OCI-LY3 (cell line): ENCODE measurements at regions not wholly inside any gene's neighbourhood (a gene's known extent, or its start where the extent isn't known, plus 50 kb on each side); places are given as distances from the start of the nearest gene placed in this dataset.

ENCODE experiments used
- H2AFZ ChIP-seq: fragments of 200-600, 300-600 bp; shearing (Covaris generic); 2 replicates; pipeline ENCODE4 v1.6.0; 2014; ENCODE audit warnings: antibody characterized with exemption, low read depth, low read length
- H3K27ac ChIP-seq: fragments of 200-600, 300-600 bp; sonication (generic); 2 replicates; pipeline ENCODE4 v1.5.1; 2014; ENCODE audit warnings: mild to moderate bottlenecking, low read length, moderate library complexity, mixed read lengths
- H3K27me3 ChIP-seq: fragments of 200-600, 300-600 bp; sonication (generic); 2 replicates; pipeline ENCODE4 v1.6.1; 2014; ENCODE audit warnings: low read depth, low read length, mixed read lengths
- H3K36me3 ChIP-seq: fragments of 200-600, 300-600 bp; sonication (generic); replicated peaks from 2 replicates; pipeline ENCODE3; 2014; ENCODE audit warnings: low read depth, low read length, mixed read lengths
- H3K4me1 ChIP-seq: fragments of 300-600, 200-600 bp; sonication (generic); 2 replicates; pipeline ENCODE4 v1.6.1; 2014; ENCODE audit warnings: low read length, mixed read lengths
- H3K4me2 ChIP-seq: fragments of 200-600, 300-600 bp; sonication (generic); 2 replicates; pipeline ENCODE4 v1.6.1; 2014; ENCODE audit warnings: low read length, mixed read lengths
- H3K4me3 ChIP-seq: fragments of 300-600, 200-600 bp; sonication (generic); 2 replicates; pipeline ENCODE4 v1.5.1; 2014; ENCODE audit warnings: antibody characterized with exemption, mild to moderate bottlenecking, low read length, moderate library complexity
- H3K79me2 ChIP-seq: fragments of 300-600, 200-600 bp; shearing (Covaris generic); 2 replicates; pipeline ENCODE4 v1.6.1; 2014; ENCODE audit warnings: mild to moderate bottlenecking, low read length, mixed read lengths
- H3K9ac ChIP-seq: fragments of 300-600, 200-600 bp; shearing (Covaris generic); 2 replicates; pipeline ENCODE4 v1.6.0; 2014; ENCODE audit warnings: mild to moderate bottlenecking, low read length, moderate library complexity
- H3K9me3 ChIP-seq: fragments of 200-600, 300-600 bp; shearing (Covaris generic); 2 replicates; pipeline ENCODE4 v1.6.1; 2014; ENCODE audit warnings: low read length, mixed read lengths; ENCODE audit not compliant: insufficient read depth
- H4K20me1 ChIP-seq: fragments of 200-600, 300-600 bp; sonication (generic); 2 replicates; pipeline ENCODE4 v1.6.1; 2016; ENCODE audit warnings: low read length, mixed read lengths; ENCODE audit not compliant: insufficient read depth
- EZH2phosphoT487 ChIP-seq: fragments of 200-600 bp; shearing (Covaris generic); IDR thresholded peaks from 2 replicates; pipeline ENCODE4 v1.6.1; 2018; ENCODE audit warnings: antibody characterized with exemption, mixed run types, low read depth
- TF ChIP-seq, protein P1 (sequence below): fragments of 200-600, 300-600 bp; sonication (generic); IDR thresholded peaks from 2 replicates; pipeline ENCODE4 v1.5.1; 2014; ENCODE audit warnings: antibody characterized with exemption, low read length, low read depth

GRCh38 chr9:82546136-82546535 lies 516.8 kb downstream of the RASEF start:
- Histone ChIP-seq H3K27me3 (no peaks in the 10 kb centered on the region), H3K9ac (no peak overlapping the region), H3K27ac (no peak overlapping the region), H3K4me2 (no peak overlapping the region), H3K9me3 (no peaks in the 10 kb centered on the region), H3K36me3 (no peaks in the 10 kb centered on the region), H3K79me2 (no peaks in the 10 kb centered on the region), H3K4me1 (no peaks in the 10 kb centered on the region), H3K4me3 (no peak overlapping the region), H4K20me1 (no peaks in the 10 kb centered on the region), H2AFZ (no peak overlapping the region)
- TF ChIP-seq EZH2phosphoT487, result no peak
- TF ChIP-seq, protein P1, sequence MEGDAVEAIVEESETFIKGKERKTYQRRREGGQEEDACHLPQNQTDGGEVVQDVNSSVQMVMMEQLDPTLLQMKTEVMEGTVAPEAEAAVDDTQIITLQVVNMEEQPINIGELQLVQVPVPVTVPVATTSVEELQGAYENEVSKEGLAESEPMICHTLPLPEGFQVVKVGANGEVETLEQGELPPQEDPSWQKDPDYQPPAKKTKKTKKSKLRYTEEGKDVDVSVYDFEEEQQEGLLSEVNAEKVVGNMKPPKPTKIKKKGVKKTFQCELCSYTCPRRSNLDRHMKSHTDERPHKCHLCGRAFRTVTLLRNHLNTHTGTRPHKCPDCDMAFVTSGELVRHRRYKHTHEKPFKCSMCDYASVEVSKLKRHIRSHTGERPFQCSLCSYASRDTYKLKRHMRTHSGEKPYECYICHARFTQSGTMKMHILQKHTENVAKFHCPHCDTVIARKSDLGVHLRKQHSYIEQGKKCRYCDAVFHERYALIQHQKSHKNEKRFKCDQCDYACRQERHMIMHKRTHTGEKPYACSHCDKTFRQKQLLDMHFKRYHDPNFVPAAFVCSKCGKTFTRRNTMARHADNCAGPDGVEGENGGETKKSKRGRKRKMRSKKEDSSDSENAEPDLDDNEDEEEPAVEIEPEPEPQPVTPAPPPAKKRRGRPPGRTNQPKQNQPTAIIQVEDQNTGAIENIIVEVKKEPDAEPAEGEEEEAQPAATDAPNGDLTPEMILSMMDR, result no peak

DNA sequence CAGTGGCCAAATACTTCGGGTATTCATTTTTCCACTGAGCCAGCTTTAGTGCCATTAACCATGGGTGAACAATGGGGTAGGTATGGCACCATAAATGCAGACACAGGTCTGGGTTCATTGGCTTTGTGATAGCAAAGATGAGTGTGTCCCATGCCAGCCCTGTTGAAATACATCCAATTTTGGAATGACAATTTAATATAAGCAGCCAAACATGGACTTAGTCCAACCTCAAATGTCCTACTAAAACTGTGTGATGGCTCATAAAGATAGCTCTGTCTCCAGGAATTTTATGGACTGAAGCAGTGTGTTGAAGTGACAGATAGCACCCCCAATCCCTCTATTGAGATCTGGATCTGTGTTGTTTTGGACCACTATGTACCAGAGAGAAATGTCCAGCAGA lies 514.9 kb downstream of the RASEF start:
- H3K9ac ChIP-seq, result no peak overlapping the region
- H3K4me2 ChIP-seq, result no peak overlapping the region
- no peak overlapping the region for H3K27ac ChIP-seq
- H4K20me1 ChIP-seq, result no peaks in the 10 kb centered on the region
- no peak overlapping the region for H2AFZ ChIP-seq
- H3K9me3 ChIP-seq, result no peaks in the 10 kb centered on the region
- TF ChIP-seq EZH2phosphoT487, result no peak
- TF ChIP-seq, protein P1, result no peak
- H3K4me3 ChIP-seq, result no peak overlapping the region
- no peaks in the 10 kb centered on the region for H3K36me3 ChIP-seq
- H3K4me1 ChIP-seq, result no peaks in the 10 kb centered on the region
- H3K27me3 ChIP-seq, result no peaks in the 10 kb centered on the region
- H3K79me2 ChIP-seq, result no peaks in the 10 kb centered on the region

GRCh38 chr9:82549174-82549821 lies 513.6 kb downstream of the RASEF start:
- Histone ChIP-seq H3K4me1 (peaks cover 11% of the 10 kb centered on the region), H4K20me1 (no peaks in the 10 kb centered on the region), H3K9me3 (no peaks in the 10 kb centered on the region), H3K27me3 (no peaks in the 10 kb centered on the region), H3K36me3 (no peaks in the 10 kb centered on the region), H3K27ac (no peak overlapping the region), H3K4me3 (no peak overlapping the region), H2AFZ (no peak overlapping the region), H3K79me2 (no peaks in the 10 kb centered on the region), H3K9ac (no peak overlapping the region), H3K4me2 (no peak overlapping the region)
- TF ChIP-seq EZH2phosphoT487, result no peak
- TF ChIP-seq, protein P1, result peak; percentile 48

DNA sequence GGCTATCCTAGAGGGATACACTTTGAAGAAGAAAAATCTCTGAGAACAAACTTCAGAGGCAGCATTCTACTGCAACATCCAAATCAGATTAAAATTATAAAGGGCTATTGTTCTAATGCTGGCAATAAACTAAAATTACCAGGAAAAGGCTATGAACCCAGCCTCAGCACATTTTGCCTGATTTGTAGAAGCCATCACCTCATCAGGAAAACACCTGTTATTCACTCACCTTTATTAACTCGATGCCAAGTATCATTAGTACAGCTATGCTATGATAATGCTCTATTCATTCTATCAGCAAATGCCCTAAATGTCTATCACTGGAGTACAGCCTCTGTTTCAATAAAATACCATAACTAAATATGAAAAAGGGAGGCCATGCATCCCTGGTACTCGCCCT lies 510.2 kb downstream of the RASEF start:
- Histone ChIP-seq H3K9me3 (no peaks in the 10 kb centered on the region), H3K4me3 (no peak overlapping the region), H3K27me3 (no peaks in the 10 kb centered on the region), H4K20me1 (no peaks in the 10 kb centered on the region), H3K4me1 (peaks cover 16% of the 10 kb centered on the region), H3K36me3 (no peaks in the 10 kb centered on the region), H3K27ac (no peak overlapping the region), H3K79me2 (no peaks in the 10 kb centered on the region), H3K4me2 (no peak overlapping the region), H2AFZ (no peak overlapping the region), H3K9ac (no peak overlapping the region)
- TF ChIP-seq, protein P1, result no peak
- no peak for TF ChIP-seq EZH2phosphoT487
